Sigmoid colon (tissue), 6 donors: ENCODE measurements at regions not wholly inside any gene's neighbourhood (a gene's known extent, or its start where the extent isn't known, plus 50 kb on each side); places are given as distances from the start of the nearest gene placed in this dataset.

Experiments
- DNase-seq: peaks from one replicate; pipeline ENCODE4 v3.0.0-alpha.2; 2019
- H3K27ac ChIP-seq, 4 donors: fragments of 200-600 bp; sonication (generic); one replicate each; pipeline ENCODE4 v1.5.1; 2016 to 2019; ENCODE audit warnings: mild to moderate bottlenecking in 1 of 4
- H3K27me3 ChIP-seq, 3 donors: fragments of 200-600 bp; sonication (generic); one replicate each; pipeline ENCODE4 v1.5.1; 2019; ENCODE audit warnings: mild to moderate bottlenecking in 1 of 3
- H3K36me3 ChIP-seq, 4 donors: fragments of 200-600 bp; sonication (generic); one replicate each; pipeline ENCODE4 v1.5.1; 2016 to 2019
- H3K4me1 ChIP-seq, 4 donors: fragments of 200-600 bp; sonication (generic); one replicate each; pipeline ENCODE4 v1.5.1; 2017 to 2019
- H3K4me3 ChIP-seq, 4 donors: fragments of 200-600 bp; sonication (generic); one replicate each; pipeline ENCODE4 v1.5.1; 2017 to 2019; ENCODE audit warnings: mild to moderate bottlenecking in 2 of 4, moderate library complexity in 1 of 4
- H3K9me3 ChIP-seq, 4 donors: fragments of 200-600 bp in 3 of 4; sonication (generic) in 3 of 4; one replicate each; pipeline versions ENCODE4 v1.5.1 to v1.6.1; 2013 to 2019
- EP300 ChIP-seq, 4 donors: sonication (generic); formaldehyde crosslinking; IDR thresholded peaks; one replicate each; pipeline ENCODE4 v1.6.1; 2017; ENCODE audit warnings: antibody characterized with exemption in 4 of 4
- POLR2A ChIP-seq, 2 donors: fragments of 450-650 bp; IDR thresholded peaks; one replicate each; pipeline ENCODE4 v1.6.1; 2016; ENCODE audit warnings: antibody characterized with exemption in 2 of 2, mild to moderate bottlenecking in 2 of 2, moderate library complexity in 2 of 2
- POLR2AphosphoS5 ChIP-seq, 4 donors: sonication (generic); formaldehyde crosslinking; IDR thresholded peaks; one replicate each; pipeline ENCODE4 v1.6.1; 2017; ENCODE audit warnings: antibody characterized with exemption in 4 of 4
- WGBS, 2 donors: extraction: QIAGEN DNeasy Blood & Tissue Kit; methylation state at CpG; one replicate each; pipeline ENCODE4 v1.1.7; 2013; 5-methylcytosine and 5-hydroxymethylcytosine counted together
- intact Hi-C: fragments of 100-400 bp; cut with DNase I; formaldehyde crosslinking; loops from one replicate; pipeline ENCODE4 v1.15.1; 2023
- TF ChIP-seq, protein P1 (sequence below), 4 experiments: fragments of 450-650 bp in 3 of 4; fragments of 200-600 bp in 1 of 4; IDR thresholded peaks; one replicate each; pipeline ENCODE4 v1.5.1; 2016 to 2019; ENCODE audit warnings: antibody characterized with exemption in 4 of 4, mild to moderate bottlenecking in 3 of 4, moderate library complexity in 2 of 4
- donor health status: healthy with polysubstance abuse.
- donor health status: healthy.

- 60 to 80% methylated on average over 5 of the region's 5 CpGs for WGBS, 2 donors
- intact Hi-C loops = no loop called here
- H3K4me1 ChIP-seq = no peaks in the 10 kb centered on the region
Observed at GRCh38 chr2:22691666-22692065, 693.3 kb upstream of the KLHL29 start.

GRCh38 chr2:22692746-22693145, 692.2 kb upstream of the KLHL29 start:
- Histone ChIP-seq H3K36me3 (no peaks in the 10 kb centered on the region), H3K9me3 (no peaks in the 10 kb centered on the region), H3K27ac (no peak overlapping the region), H3K27me3 (no peaks in the 10 kb centered on the region), H3K4me1 (no peaks in the 10 kb centered on the region), H3K4me3 (no peak overlapping the region)
- 70 to 77% methylated on average over 2 of the region's 2 CpGs for WGBS, 2 donors
- intact Hi-C loops = no loop called here
- TF ChIP-seq, protein P1, sequence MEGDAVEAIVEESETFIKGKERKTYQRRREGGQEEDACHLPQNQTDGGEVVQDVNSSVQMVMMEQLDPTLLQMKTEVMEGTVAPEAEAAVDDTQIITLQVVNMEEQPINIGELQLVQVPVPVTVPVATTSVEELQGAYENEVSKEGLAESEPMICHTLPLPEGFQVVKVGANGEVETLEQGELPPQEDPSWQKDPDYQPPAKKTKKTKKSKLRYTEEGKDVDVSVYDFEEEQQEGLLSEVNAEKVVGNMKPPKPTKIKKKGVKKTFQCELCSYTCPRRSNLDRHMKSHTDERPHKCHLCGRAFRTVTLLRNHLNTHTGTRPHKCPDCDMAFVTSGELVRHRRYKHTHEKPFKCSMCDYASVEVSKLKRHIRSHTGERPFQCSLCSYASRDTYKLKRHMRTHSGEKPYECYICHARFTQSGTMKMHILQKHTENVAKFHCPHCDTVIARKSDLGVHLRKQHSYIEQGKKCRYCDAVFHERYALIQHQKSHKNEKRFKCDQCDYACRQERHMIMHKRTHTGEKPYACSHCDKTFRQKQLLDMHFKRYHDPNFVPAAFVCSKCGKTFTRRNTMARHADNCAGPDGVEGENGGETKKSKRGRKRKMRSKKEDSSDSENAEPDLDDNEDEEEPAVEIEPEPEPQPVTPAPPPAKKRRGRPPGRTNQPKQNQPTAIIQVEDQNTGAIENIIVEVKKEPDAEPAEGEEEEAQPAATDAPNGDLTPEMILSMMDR (IDR thresholded peaks at IDR 0.05) = no peak
- no peak for TF ChIP-seq POLR2A (IDR thresholded peaks at IDR 0.05)
- no peak for TF ChIP-seq EP300 (IDR thresholded peaks at IDR 0.05)
- TF ChIP-seq POLR2AphosphoS5 (IDR thresholded peaks at IDR 0.05) = no peak
- no peak for DNase-seq

More at GRCh38 chr2:22691666-22692065, 693.3 kb upstream of the KLHL29 start:
- H3K36me3 ChIP-seq = no peaks in the 10 kb centered on the region
- H3K27me3 ChIP-seq = no peaks in the 10 kb centered on the region
- no peaks in the 10 kb centered on the region for H3K9me3 ChIP-seq
- no peak for DNase-seq
- H3K27ac ChIP-seq = no peak overlapping the region
- TF ChIP-seq POLR2A (IDR thresholded peaks at IDR 0.05) (no peak), EP300 (IDR thresholded peaks at IDR 0.05) (no peak), POLR2AphosphoS5 (IDR thresholded peaks at IDR 0.05) (no peak)
- TF ChIP-seq, protein P1 (IDR thresholded peaks at IDR 0.05) = no peak
- H3K4me3 ChIP-seq = no peak overlapping the region

- Histone ChIP-seq H3K27me3 (no peaks in the 10 kb centered on the region), H3K9me3 (no peaks in the 10 kb centered on the region), H3K27ac (no peak overlapping the region), H3K4me1 (no peaks in the 10 kb centered on the region), H3K36me3 (no peaks in the 10 kb centered on the region), H3K4me3 (no peak overlapping the region)
- intact Hi-C loops = no loop called here
- no peak for DNase-seq
- TF ChIP-seq EP300 (IDR thresholded peaks at IDR 0.05) = no peak
- no peak for TF ChIP-seq POLR2AphosphoS5 (IDR thresholded peaks at IDR 0.05)
- TF ChIP-seq, protein P1 (IDR thresholded peaks at IDR 0.05) = no peak
- TF ChIP-seq POLR2A (IDR thresholded peaks at IDR 0.05) = no peak
- 83 to 84% methylated on average over 2 of the region's 2 CpGs for WGBS, 2 donors
Observed at GRCh38 chr2:22694300-22694699, 690.7 kb upstream of the KLHL29 start.

- Histone ChIP-seq H3K27me3 (no peaks in the 10 kb centered on the region), H3K9me3 (no peaks in the 10 kb centered on the region), H3K27ac (no peak overlapping the region), H3K36me3 (no peaks in the 10 kb centered on the region), H3K4me1 (no peaks in the 10 kb centered on the region), H3K4me3 (no peak overlapping the region)
- TF ChIP-seq EP300 (IDR thresholded peaks at IDR 0.05) = no peak
- TF ChIP-seq POLR2AphosphoS5 (IDR thresholded peaks at IDR 0.05) = no peak
- TF ChIP-seq, protein P1 (IDR thresholded peaks at IDR 0.05) = no peak
- no peak for TF ChIP-seq POLR2A (IDR thresholded peaks at IDR 0.05)
- DNase-seq = no peak
- intact Hi-C loops = no loop called here
- WGBS, 2 donors = 45 to 55% methylated on average over 1 of the region's 1 CpG
Observed at GRCh38 chr2:22694856-22695255, 690.1 kb upstream of the KLHL29 start.

DNA sequence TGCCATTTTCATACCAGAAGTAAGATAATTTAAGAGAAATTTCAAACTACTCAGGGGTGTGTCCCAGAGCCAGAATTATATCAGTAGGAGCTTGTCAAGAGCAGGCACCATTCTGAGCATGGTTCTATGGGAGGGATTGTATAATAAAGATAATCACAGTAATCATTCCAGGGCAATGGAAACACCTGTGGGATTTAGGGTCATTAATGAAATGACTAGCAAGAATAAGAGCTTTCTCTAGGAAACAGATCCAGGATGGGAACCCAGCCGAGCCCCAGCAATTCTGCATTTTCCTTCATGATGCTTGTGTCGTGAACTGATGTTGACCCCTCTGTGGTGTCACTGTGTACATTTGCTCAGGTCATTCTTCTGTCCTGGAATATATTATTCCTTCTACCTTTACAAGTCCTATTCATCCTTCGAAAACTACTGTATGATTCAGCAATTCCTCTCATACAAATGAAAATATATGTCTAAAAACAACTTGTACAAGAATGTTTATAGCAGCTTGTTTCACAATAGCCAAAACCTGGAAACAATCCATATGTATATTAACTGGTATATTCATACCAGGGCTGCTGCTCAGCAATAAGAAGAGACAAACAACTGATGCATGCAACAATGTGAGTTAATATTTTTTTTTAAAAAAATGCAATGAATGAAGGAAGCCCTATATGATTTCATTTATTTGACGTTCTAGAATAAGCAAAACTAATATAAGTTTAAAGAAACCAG, 687.8 kb upstream of the KLHL29 start:
- no peaks in the 10 kb centered on the region for H3K36me3 ChIP-seq
- 80 to 81% methylated on average over 4 of the region's 4 CpGs for WGBS, 2 donors

More for the DNA sequence above, 687.8 kb upstream of the KLHL29 start:
- Histone ChIP-seq H3K4me1 (no peaks in the 10 kb centered on the region), H3K27ac (no peak overlapping the region), H3K27me3 (no peaks in the 10 kb centered on the region), H3K9me3 (no peaks in the 10 kb centered on the region), H3K4me3 (no peak overlapping the region)
- DNase-seq = no peak
- TF ChIP-seq POLR2A (IDR thresholded peaks at IDR 0.05) (no peak), EP300 (IDR thresholded peaks at IDR 0.05) (no peak), POLR2AphosphoS5 (IDR thresholded peaks at IDR 0.05) (no peak)
- TF ChIP-seq, protein P1 (IDR thresholded peaks at IDR 0.05) = no peak
- intact Hi-C loops = no loop called here
